ENCODE measurements at regions not wholly inside any gene's neighbourhood (a gene's known extent, or its start where the extent isn't known, plus 50 kb on each side); places are given as distances from the start of the nearest gene placed in this dataset.

DNA sequence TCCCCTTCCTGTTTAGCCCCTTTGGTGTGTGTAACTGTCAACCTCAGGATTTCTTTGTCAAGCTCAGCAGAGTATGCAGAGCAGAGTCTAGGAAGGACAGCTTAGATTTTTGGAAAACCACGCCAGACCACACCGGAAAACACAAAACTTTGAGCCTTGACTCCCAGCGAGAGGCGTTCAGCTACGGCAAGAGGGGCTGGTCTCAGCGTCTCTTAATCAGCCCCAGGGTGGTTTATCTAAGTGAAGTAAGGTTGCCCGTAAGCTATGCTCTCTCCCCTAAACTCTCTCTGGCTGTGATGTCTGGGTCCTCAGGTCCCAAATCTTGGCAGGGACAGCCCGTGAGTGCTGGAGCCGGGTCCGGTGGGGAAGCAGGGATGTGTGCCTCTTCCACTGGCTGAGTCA is 230.9 kb downstream of the KLF6 start:
- H3K4me3 ChIP-seq: no peak overlapping the region
- H3K27ac ChIP-seq: no peak overlapping the region

DNA sequence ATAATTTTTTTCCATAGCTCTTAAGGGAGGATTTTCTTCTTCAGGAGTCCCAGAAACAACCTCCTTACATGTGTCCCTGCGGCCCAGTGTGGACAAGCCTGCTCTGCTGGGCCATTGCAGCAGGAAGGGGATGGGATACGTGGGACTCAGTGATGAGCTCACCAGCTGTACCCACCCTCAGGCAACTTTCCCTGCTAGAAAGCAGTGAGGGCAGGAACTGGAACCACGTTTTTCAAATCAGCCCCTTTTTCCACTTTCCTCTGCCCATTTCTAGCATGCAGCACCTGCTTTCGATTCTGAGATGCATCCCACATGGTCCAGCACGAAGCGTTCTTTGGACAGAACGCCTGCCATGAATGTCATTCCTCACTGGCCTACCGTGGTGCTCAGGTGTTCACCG is 232.7 kb downstream of the KLF6 start:
- no peak overlapping the region for H3K4me3 ChIP-seq
- no peak for DNase-seq
- intact Hi-C loops (cut with DNase I): no loop called here
- no peak overlapping the region for H3K27ac ChIP-seq
- no peaks in the 10 kb centered on the region for H3K36me3 ChIP-seq
- no peaks in the 10 kb centered on the region for H3K4me1 ChIP-seq
- TF ChIP-seq POLR2A (IDR thresholded peaks at IDR 0.05): no peak
- TF ChIP-seq, protein P1, sequence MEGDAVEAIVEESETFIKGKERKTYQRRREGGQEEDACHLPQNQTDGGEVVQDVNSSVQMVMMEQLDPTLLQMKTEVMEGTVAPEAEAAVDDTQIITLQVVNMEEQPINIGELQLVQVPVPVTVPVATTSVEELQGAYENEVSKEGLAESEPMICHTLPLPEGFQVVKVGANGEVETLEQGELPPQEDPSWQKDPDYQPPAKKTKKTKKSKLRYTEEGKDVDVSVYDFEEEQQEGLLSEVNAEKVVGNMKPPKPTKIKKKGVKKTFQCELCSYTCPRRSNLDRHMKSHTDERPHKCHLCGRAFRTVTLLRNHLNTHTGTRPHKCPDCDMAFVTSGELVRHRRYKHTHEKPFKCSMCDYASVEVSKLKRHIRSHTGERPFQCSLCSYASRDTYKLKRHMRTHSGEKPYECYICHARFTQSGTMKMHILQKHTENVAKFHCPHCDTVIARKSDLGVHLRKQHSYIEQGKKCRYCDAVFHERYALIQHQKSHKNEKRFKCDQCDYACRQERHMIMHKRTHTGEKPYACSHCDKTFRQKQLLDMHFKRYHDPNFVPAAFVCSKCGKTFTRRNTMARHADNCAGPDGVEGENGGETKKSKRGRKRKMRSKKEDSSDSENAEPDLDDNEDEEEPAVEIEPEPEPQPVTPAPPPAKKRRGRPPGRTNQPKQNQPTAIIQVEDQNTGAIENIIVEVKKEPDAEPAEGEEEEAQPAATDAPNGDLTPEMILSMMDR (IDR thresholded peaks at IDR 0.05): no peak
- no peak for ATAC-seq
- H3K9me3 ChIP-seq: no peaks in the 10 kb centered on the region
- no peaks in the 10 kb centered on the region for H3K27me3 ChIP-seq
- 65% methylated on average over 9 of the region's 9 CpGs for WGBS (ENCODE audit: insufficient coverage, low coverage, low lambda C conversion rate, missing lambda C conversion rate)

More for the DNA sequence above, 230.9 kb downstream of the KLF6 start:
- TF ChIP-seq, protein P1 (IDR thresholded peaks at IDR 0.05): no peak
- no peak for TF ChIP-seq POLR2A (IDR thresholded peaks at IDR 0.05)
- H3K4me1 ChIP-seq: no peaks in the 10 kb centered on the region
- 48% methylated on average over 10 of the region's 10 CpGs for WGBS (ENCODE audit: insufficient coverage, low coverage, low lambda C conversion rate, missing lambda C conversion rate)
- ATAC-seq (no peak), DNase-seq (no peak)
- no peaks in the 10 kb centered on the region for H3K9me3 ChIP-seq
- no peaks in the 10 kb centered on the region for H3K36me3 ChIP-seq
- intact Hi-C loops (cut with DNase I): no loop called here
- H3K27me3 ChIP-seq: no peaks in the 10 kb centered on the region

- 61% methylated on average over 4 of the region's 11 CpGs for WGBS (ENCODE audit: insufficient coverage, low coverage, low lambda C conversion rate, missing lambda C conversion rate)
- TF ChIP-seq, protein P1 (IDR thresholded peaks at IDR 0.05): no peak
- TF ChIP-seq POLR2A (IDR thresholded peaks at IDR 0.05): no peak
- Histone ChIP-seq H3K27ac (no peak overlapping the region), H3K9me3 (no peaks in the 10 kb centered on the region), H3K36me3 (no peaks in the 10 kb centered on the region), H3K4me1 (no peaks in the 10 kb centered on the region), H3K27me3 (no peaks in the 10 kb centered on the region), H3K4me3 (no peak overlapping the region)
- DNase-seq: no peak
- intact Hi-C loops (cut with DNase I): no loop called here
- no peak for ATAC-seq
Observed at GRCh38 chr10:3551761-3552160, 233.2 kb downstream of the KLF6 start.

DNA sequence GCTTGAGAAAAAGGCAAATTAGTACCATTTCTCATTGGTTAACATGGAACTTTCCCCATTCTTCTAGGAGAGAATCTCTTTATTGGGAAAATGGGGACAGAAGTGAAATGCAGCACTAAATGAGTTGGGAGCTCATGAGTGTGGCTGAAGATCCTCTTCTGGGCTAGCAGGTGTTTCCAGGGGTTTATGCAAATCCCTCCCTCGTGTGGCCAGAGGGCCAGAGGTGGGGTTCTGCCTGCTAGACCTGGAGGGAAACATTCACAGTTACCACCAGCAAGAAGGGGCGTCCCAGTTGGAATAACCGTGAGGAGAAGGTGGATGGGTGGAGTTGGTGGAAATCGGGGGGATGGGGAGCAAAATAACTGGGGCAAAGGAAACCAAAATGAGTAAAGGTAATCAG is 235.9 kb downstream of the KLF6 start:
- H3K4me3 ChIP-seq: no peak overlapping the region
- 56% methylated on average over 4 of the region's 4 CpGs for WGBS (ENCODE audit: insufficient coverage, low coverage, low lambda C conversion rate, missing lambda C conversion rate)
- ATAC-seq: no peak

More for the DNA sequence above, 235.9 kb downstream of the KLF6 start:
- no peaks in the 10 kb centered on the region for H3K4me1 ChIP-seq
- DNase-seq: no peak
- no peaks in the 10 kb centered on the region for H3K27me3 ChIP-seq
- TF ChIP-seq POLR2A (IDR thresholded peaks at IDR 0.05): no peak
- TF ChIP-seq, protein P1 (IDR thresholded peaks at IDR 0.05): no peak
- H3K36me3 ChIP-seq: no peaks in the 10 kb centered on the region
- no peak overlapping the region for H3K27ac ChIP-seq
- intact Hi-C loops (cut with DNase I): no loop called here
- H3K9me3 ChIP-seq: no peaks in the 10 kb centered on the region

Measured in right lobe of liver (tissue), 6 donors.